Left lung (tissue), 4 donors: ENCODE measurements at regions not wholly inside any gene's neighbourhood (a gene's known extent, or its start where the extent isn't known, plus 50 kb on each side); places are given as distances from the start of the nearest gene placed in this dataset.

ENCODE experiments used
- ATAC-seq: fragments of 200-7000 bp; cut with Tn5 transposase; one replicate; pipeline ENCODE4 v1.9.1; 2020; ENCODE audit warnings: moderate library complexity
- DNase-seq, 4 donors: peaks; one replicate each; pipeline ENCODE4 v3.0.0-alpha.2; 2013 to 2020
- H3K27ac ChIP-seq, 2 donors: fragments of 200-600 bp; sonication (generic) in 1 of 2; one replicate each; pipeline versions ENCODE4 v1.5.0 to v1.8.0; 2020 to 2021
- H3K27me3 ChIP-seq, 2 donors: fragments of 200-600 bp; sonication (generic) in 1 of 2; one replicate each; pipeline versions ENCODE4 v1.5.0 to v1.8.0; 2020 to 2021
- H3K36me3 ChIP-seq, 2 donors: fragments of 200-600 bp; sonication (generic) in 1 of 2; one replicate each; pipeline versions ENCODE4 v1.5.0 to v1.8.0; 2020 to 2021
- H3K4me1 ChIP-seq, 2 donors: fragments of 200-600 bp; one replicate each; pipeline ENCODE4 v1.8.0; 2021
- H3K4me3 ChIP-seq, 2 donors: fragments of 200-600 bp; sonication (generic) in 1 of 2; one replicate each; pipeline versions ENCODE4 v1.5.0 to v1.8.0; 2020 to 2021; ENCODE audit warnings: mild to moderate bottlenecking in 1 of 2
- H3K9me3 ChIP-seq, 2 donors: fragments of 200-600 bp; sonication (generic) in 1 of 2; one replicate each; pipeline versions ENCODE4 v1.5.0 to v1.8.0; 2020 to 2021
- intact Hi-C, 2 donors: fragments of 100-400 bp; cut with DNase I; formaldehyde crosslinking; loops; one replicate each; pipeline versions ENCODE4 v1.11.2 to v1.14.2; 2022
- TF ChIP-seq, protein P1 (sequence below), 2 donors: fragments of 200-600 bp; sonication (generic) in 1 of 2; IDR thresholded peaks; one replicate each; pipeline versions ENCODE4 v1.5.0 to v1.8.0; 2021; ENCODE audit warnings: antibody characterized with exemption in 2 of 2
- donor health status: DM: no; HTN: yes; CAD: no.
- donor health status: DM: no; HTN: no; CAD: no.

GRCh38 chr13:26503826-26504594, 53.5 kb upstream of the WASF3 start:
- Histone ChIP-seq H3K4me1 (no peaks in the 10 kb centered on the region), H3K9me3 (peaks cover 0 to 5% of the 10 kb centered on the region in 2 donors), H3K27ac (no peak overlapping the region), H3K36me3 (no peaks in the 10 kb centered on the region), H3K27me3 (peaks cover 0 to 8% of the 10 kb centered on the region in 2 donors), H3K4me3 (no peak overlapping the region)
- intact Hi-C loops = no loop called here
- TF ChIP-seq, protein P1, sequence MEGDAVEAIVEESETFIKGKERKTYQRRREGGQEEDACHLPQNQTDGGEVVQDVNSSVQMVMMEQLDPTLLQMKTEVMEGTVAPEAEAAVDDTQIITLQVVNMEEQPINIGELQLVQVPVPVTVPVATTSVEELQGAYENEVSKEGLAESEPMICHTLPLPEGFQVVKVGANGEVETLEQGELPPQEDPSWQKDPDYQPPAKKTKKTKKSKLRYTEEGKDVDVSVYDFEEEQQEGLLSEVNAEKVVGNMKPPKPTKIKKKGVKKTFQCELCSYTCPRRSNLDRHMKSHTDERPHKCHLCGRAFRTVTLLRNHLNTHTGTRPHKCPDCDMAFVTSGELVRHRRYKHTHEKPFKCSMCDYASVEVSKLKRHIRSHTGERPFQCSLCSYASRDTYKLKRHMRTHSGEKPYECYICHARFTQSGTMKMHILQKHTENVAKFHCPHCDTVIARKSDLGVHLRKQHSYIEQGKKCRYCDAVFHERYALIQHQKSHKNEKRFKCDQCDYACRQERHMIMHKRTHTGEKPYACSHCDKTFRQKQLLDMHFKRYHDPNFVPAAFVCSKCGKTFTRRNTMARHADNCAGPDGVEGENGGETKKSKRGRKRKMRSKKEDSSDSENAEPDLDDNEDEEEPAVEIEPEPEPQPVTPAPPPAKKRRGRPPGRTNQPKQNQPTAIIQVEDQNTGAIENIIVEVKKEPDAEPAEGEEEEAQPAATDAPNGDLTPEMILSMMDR (IDR thresholded peaks at IDR 0.05) = no peak
- ATAC-seq (no peak), DNase-seq (no peak)
